ENCODE measurements at regions not wholly inside any gene's neighbourhood (a gene's known extent, or its start where the extent isn't known, plus 50 kb on each side); places are given as distances from the start of the nearest gene placed in this dataset.

- TF ChIP-seq GATA2 (IDR thresholded peaks at IDR 0.05; ENCODE audit: low read depth, low read length) (peak; percentile 60), GATA3 (IDR thresholded peaks at IDR 0.05; ENCODE audit: low read depth, low read length) (no peak)
Measured at GRCh38 chr13:50366488-50367174, 351.4 kb downstream of the KCNRG start.

GRCh38 chr13:50369646-50370045 is 354.4 kb downstream of the KCNRG start:
- TF ChIP-seq GATA2 (IDR thresholded peaks at IDR 0.05; ENCODE audit: low read depth, low read length) = no peak

- TF ChIP-seq GATA2 (IDR thresholded peaks at IDR 0.05; ENCODE audit: low read depth, low read length) (no peak), GATA3 (IDR thresholded peaks at IDR 0.05; ENCODE audit: low read depth, low read length) (no peak)
Measured at GRCh38 chr13:50370303-50370950, 355.2 kb downstream of the KCNRG start.

- TF ChIP-seq GATA3 (IDR thresholded peaks at IDR 0.05; ENCODE audit: low read depth, low read length) (no peak), GATA2 (IDR thresholded peaks at IDR 0.05; ENCODE audit: low read depth, low read length) (no peak)
Measured at GRCh38 chr13:50374517-50374916, 359.3 kb downstream of the KCNRG start.

- no peak for TF ChIP-seq GATA3 (IDR thresholded peaks at IDR 0.05; ENCODE audit: low read depth, low read length)
- TF ChIP-seq GATA2 (IDR thresholded peaks at IDR 0.05; ENCODE audit: low read depth, low read length) = no peak
Measured at GRCh38 chr13:50375792-50376191, 360.5 kb downstream of the KCNRG start.

GRCh38 chr13:50376895-50377575 is 361.8 kb downstream of the KCNRG start:
- TF ChIP-seq GATA3 (IDR thresholded peaks at IDR 0.05; ENCODE audit: low read depth, low read length) (no peak), GATA2 (IDR thresholded peaks at IDR 0.05; ENCODE audit: low read depth, low read length) (no peak)

GRCh38 chr13:50377726-50378270 is 362.6 kb downstream of the KCNRG start:
- no peak for TF ChIP-seq GATA3 (IDR thresholded peaks at IDR 0.05; ENCODE audit: low read depth, low read length)
- TF ChIP-seq GATA2 (IDR thresholded peaks at IDR 0.05; ENCODE audit: low read depth, low read length) = no peak

GRCh38 chr13:50378509-50379044 is 363.3 kb downstream of the KCNRG start:
- TF ChIP-seq GATA2 (IDR thresholded peaks at IDR 0.05; ENCODE audit: low read depth, low read length) (no peak), GATA3 (IDR thresholded peaks at IDR 0.05; ENCODE audit: low read depth, low read length) (no peak)

- no peak for TF ChIP-seq GATA3 (IDR thresholded peaks at IDR 0.05; ENCODE audit: low read depth, low read length)
- no peak for TF ChIP-seq GATA2 (IDR thresholded peaks at IDR 0.05; ENCODE audit: low read depth, low read length)
Measured at GRCh38 chr13:50379584-50379983, 364.3 kb downstream of the KCNRG start.

- TF ChIP-seq GATA2 (IDR thresholded peaks at IDR 0.05; ENCODE audit: low read depth, low read length) = no peak
- TF ChIP-seq GATA3 (IDR thresholded peaks at IDR 0.05; ENCODE audit: low read depth, low read length) = no peak
Measured at GRCh38 chr13:50380905-50381304, 365.7 kb downstream of the KCNRG start.

- TF ChIP-seq GATA2 (IDR thresholded peaks at IDR 0.05; ENCODE audit: low read depth, low read length) (no peak), GATA3 (IDR thresholded peaks at IDR 0.05; ENCODE audit: low read depth, low read length) (no peak)
Measured at GRCh38 chr13:50382511-50382910, 367.3 kb downstream of the KCNRG start.

GRCh38 chr13:50382951-50383350 is 367.7 kb downstream of the KCNRG start:
- TF ChIP-seq GATA3 (IDR thresholded peaks at IDR 0.05; ENCODE audit: low read depth, low read length) = no peak
- no peak for TF ChIP-seq GATA2 (IDR thresholded peaks at IDR 0.05; ENCODE audit: low read depth, low read length)

GRCh38 chr13:50384724-50385123 is 369.5 kb downstream of the KCNRG start:
- TF ChIP-seq GATA2 (IDR thresholded peaks at IDR 0.05; ENCODE audit: low read depth, low read length) (no peak), GATA3 (IDR thresholded peaks at IDR 0.05; ENCODE audit: low read depth, low read length) (no peak)

GRCh38 chr13:50386541-50387050 is 371.4 kb downstream of the KCNRG start:
- TF ChIP-seq GATA3 (IDR thresholded peaks at IDR 0.05; ENCODE audit: low read depth, low read length) (no peak), GATA2 (IDR thresholded peaks at IDR 0.05; ENCODE audit: low read depth, low read length) (no peak)

Data from SH-SY5Y (cell line).